HepG2 (cell line): ENCODE measurements at regions not wholly inside any gene's neighbourhood (a gene's known extent, or its start where the extent isn't known, plus 50 kb on each side); places are given as distances from the start of the nearest gene placed in this dataset.

Experiments used
- CEBPG ChIP-seq: IDR thresholded peaks from 2 replicates; pipeline ENCODE4 v1.6.1; 2016
- SIX4 ChIP-seq: sonication (generic); formaldehyde crosslinking; IDR thresholded peaks from 2 replicates; pipeline ENCODE4 v1.4.0; 2020; ENCODE audit warnings: missing genetic modification reagents
- TF ChIP-seq, protein P1 (sequence below), 2 experiments: sonication (generic) in 1 of 2; formaldehyde crosslinking in 1 of 2; IDR thresholded peaks; 2 replicates each; pipeline versions ENCODE4 v1.6.1 to v1.9.0; 2014 to 2022; ENCODE audit warnings: antibody characterized with exemption in 1 of 2, borderline replicate concordance in 1 of 2, inconsistent platforms in 1 of 2, low read depth in 1 of 2, missing genetic modification reagents in 1 of 2
- TF ChIP-seq, protein P2 (sequence below): IDR thresholded peaks from 2 replicates; pipeline ENCODE4 v1.6.1; 2012; ENCODE audit warnings: low read depth, low read length, improper control_type of control experiment
- TF ChIP-seq, protein P3 (sequence below): sonication (generic); formaldehyde crosslinking; IDR thresholded peaks from 2 replicates; pipeline ENCODE4 v1.5.0; 2020; ENCODE audit warnings: missing genetic modification reagents

DNA sequence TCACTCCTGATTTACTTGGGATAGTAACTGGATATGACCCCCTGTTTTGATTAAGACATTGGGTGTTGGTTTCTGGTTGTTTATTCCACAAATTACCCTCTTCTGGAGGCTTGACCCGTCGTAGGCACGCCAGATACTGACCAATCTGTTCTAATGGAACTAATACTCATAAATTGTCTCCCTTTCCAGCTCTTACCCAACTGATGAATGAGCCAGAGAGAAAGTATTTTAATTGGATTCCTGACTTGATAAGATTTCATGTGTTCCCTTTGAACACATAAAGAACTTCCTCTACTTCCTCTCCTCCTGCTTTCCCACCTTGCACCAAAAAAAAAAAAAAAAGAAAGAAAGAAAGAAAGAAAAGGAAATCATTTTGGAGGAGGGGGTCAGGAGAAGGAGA lies 340.9 kb downstream of the PCNX1 start (continued):
- TF ChIP-seq, protein P1, sequence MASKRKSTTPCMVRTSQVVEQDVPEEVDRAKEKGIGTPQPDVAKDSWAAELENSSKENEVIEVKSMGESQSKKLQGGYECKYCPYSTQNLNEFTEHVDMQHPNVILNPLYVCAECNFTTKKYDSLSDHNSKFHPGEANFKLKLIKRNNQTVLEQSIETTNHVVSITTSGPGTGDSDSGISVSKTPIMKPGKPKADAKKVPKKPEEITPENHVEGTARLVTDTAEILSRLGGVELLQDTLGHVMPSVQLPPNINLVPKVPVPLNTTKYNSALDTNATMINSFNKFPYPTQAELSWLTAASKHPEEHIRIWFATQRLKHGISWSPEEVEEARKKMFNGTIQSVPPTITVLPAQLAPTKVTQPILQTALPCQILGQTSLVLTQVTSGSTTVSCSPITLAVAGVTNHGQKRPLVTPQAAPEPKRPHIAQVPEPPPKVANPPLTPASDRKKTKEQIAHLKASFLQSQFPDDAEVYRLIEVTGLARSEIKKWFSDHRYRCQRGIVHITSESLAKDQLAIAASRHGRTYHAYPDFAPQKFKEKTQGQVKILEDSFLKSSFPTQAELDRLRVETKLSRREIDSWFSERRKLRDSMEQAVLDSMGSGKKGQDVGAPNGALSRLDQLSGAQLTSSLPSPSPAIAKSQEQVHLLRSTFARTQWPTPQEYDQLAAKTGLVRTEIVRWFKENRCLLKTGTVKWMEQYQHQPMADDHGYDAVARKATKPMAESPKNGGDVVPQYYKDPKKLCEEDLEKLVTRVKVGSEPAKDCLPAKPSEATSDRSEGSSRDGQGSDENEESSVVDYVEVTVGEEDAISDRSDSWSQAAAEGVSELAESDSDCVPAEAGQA (IDR thresholded peaks at IDR 0.05; ENCODE audit: low read depth): no peak
- TF ChIP-seq, protein P1 (CRISPR knock-in tag; IDR thresholded peaks at IDR 0.05; ENCODE audit: borderline replicate concordance): no peak
- no peak for TF ChIP-seq SIX4
- TF ChIP-seq, protein P2, sequence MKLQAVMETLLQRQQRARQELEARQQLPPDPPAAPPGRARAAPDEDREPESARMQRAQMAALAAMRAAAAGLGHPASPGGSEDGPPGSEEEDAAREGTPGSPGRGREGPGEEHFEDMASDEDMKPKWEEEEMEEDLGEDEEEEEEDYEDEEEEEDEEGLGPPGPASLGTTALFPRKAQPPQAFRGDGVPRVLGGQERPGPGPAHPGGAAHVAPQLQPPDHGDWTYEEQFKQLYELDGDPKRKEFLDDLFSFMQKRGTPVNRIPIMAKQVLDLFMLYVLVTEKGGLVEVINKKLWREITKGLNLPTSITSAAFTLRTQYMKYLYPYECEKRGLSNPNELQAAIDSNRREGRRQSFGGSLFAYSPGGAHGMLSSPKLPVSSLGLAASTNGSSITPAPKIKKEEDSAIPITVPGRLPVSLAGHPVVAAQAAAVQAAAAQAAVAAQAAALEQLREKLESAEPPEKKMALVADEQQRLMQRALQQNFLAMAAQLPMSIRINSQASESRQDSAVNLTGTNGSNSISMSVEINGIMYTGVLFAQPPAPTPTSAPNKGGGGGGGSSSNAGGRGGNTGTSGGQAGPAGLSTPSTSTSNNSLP: no peak
- TF ChIP-seq, protein P3, sequence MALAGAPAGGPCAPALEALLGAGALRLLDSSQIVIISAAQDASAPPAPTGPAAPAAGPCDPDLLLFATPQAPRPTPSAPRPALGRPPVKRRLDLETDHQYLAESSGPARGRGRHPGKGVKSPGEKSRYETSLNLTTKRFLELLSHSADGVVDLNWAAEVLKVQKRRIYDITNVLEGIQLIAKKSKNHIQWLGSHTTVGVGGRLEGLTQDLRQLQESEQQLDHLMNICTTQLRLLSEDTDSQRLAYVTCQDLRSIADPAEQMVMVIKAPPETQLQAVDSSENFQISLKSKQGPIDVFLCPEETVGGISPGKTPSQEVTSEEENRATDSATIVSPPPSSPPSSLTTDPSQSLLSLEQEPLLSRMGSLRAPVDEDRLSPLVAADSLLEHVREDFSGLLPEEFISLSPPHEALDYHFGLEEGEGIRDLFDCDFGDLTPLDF: no peak
- no peak for TF ChIP-seq CEBPG
